ENCODE measurements at regions not wholly inside any gene's neighbourhood (a gene's known extent, or its start where the extent isn't known, plus 50 kb on each side); places are given as distances from the start of the nearest gene placed in this dataset.
A peak's percentile ranks its signal among the peaks of the same experiment; 100 is the strongest.

GRCh38 chr1:58884706-58885661, 101.1 kb upstream of the JUN start (continued):
- TF ChIP-seq, protein P1, sequence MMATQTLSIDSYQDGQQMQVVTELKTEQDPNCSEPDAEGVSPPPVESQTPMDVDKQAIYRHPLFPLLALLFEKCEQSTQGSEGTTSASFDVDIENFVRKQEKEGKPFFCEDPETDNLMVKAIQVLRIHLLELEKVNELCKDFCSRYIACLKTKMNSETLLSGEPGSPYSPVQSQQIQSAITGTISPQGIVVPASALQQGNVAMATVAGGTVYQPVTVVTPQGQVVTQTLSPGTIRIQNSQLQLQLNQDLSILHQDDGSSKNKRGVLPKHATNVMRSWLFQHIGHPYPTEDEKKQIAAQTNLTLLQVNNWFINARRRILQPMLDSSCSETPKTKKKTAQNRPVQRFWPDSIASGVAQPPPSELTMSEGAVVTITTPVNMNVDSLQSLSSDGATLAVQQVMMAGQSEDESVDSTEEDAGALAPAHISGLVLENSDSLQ (IDR thresholded peaks at IDR 0.05): peak; percentile 55
- TF ChIP-seq C11orf30 (IDR thresholded peaks at IDR 0.05; ENCODE audit: low read depth) (peak; percentile 55), FOXK1 (CRISPR knock-in tag; IDR thresholded peaks at IDR 0.05; ENCODE audit: borderline replicate concordance) (peak; percentile 57; the same call in 1 of the 2 replicates), SMAD3 (CRISPR knock-in tag; conservative IDR thresholded peaks at IDR 0.05) (0 out of 2 replicates have a peak, but pooled peaks have one; percentile 8), RB1 (IDR thresholded peaks at IDR 0.05; ENCODE audit: low read depth) (no peak), PTRF (tag; IDR thresholded peaks at IDR 0.05) (no peak; the same call in 1 of the 2 replicates), JUNB (CRISPR knock-in tag; conservative IDR thresholded peaks at IDR 0.05) (no peak), TFAP4 (CRISPR knock-in tag; IDR thresholded peaks at IDR 0.05; ENCODE audit: borderline replicate concordance) (peak; percentile 26; the same call in 1 of the 2 replicates), NBN (IDR thresholded peaks at IDR 0.05; ENCODE audit: low read depth) (0 out of 2 replicates have a peak, but pooled peaks have one; percentile 46), RBM17 (IDR thresholded peaks at IDR 0.05; ENCODE audit: borderline replicate concordance, low read depth, low read length) (no peak), HIVEP1 (CRISPR knock-in tag; IDR thresholded peaks at IDR 0.05) (peak; percentile 33; the same call in 1 of the 2 replicates), ZNF324 (CRISPR knock-in tag; IDR thresholded peaks at IDR 0.05) (peak; percentile 53; the same call in 1 of the 2 replicates), L3MBTL2 (IDR thresholded peaks at IDR 0.05) (peak; percentile 78; the same call in 1 of the 2 replicates), JUN (IDR thresholded peaks at IDR 0.05; ENCODE audit: borderline replicate concordance, low read depth, low read length) (0 out of 2 replicates have a peak, but pooled peaks have one; percentile 48), JUN (CRISPR knock-in tag; IDR thresholded peaks at IDR 0.05; ENCODE audit: borderline replicate concordance) (no peak), NFRKB (IDR thresholded peaks at IDR 0.05; ENCODE audit: low read depth) (peak; percentile 48; the same call in 1 of the 2 replicates), ZFP91 (CRISPR knock-in tag; IDR thresholded peaks at IDR 0.05) (no peak), MAFG (tag; conservative IDR thresholded peaks at IDR 0.05) (peak; percentile 74), NR4A1 (CRISPR knock-in tag; IDR thresholded peaks at IDR 0.05) (no peak), NR4A1 (tag; IDR thresholded peaks at IDR 0.05) (peak; percentile 95)
- TF ChIP-seq, protein P2, sequence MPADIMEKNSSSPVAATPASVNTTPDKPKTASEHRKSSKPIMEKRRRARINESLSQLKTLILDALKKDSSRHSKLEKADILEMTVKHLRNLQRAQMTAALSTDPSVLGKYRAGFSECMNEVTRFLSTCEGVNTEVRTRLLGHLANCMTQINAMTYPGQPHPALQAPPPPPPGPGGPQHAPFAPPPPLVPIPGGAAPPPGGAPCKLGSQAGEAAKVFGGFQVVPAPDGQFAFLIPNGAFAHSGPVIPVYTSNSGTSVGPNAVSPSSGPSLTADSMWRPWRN (IDR thresholded peaks at IDR 0.05; ENCODE audit: low read depth): no peak
- TF ChIP-seq, protein P3, sequence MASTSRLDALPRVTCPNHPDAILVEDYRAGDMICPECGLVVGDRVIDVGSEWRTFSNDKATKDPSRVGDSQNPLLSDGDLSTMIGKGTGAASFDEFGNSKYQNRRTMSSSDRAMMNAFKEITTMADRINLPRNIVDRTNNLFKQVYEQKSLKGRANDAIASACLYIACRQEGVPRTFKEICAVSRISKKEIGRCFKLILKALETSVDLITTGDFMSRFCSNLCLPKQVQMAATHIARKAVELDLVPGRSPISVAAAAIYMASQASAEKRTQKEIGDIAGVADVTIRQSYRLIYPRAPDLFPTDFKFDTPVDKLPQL (IDR thresholded peaks at IDR 0.05; ENCODE audit: extremely low read depth, insufficient read length): no peak
